Subcutaneous abdominal adipose tissue (tissue), 5 donors: ENCODE measurements at regions not wholly inside any gene's neighbourhood (a gene's known extent, or its start where the extent isn't known, plus 50 kb on each side); places are given as distances from the start of the nearest gene placed in this dataset.

ENCODE experiments used
- H3K27ac ChIP-seq: one replicate; pipeline ENCODE4 v1.7.0; 2013; ENCODE audit warnings: low read depth, mild to moderate bottlenecking, inconsistent platforms, low read length, moderate library complexity
- H3K27me3 ChIP-seq, 5 donors: one replicate each; pipeline ENCODE4 v1.7.0; 2013; ENCODE audit warnings: low read length in 5 of 5, inconsistent platforms in 1 of 5; ENCODE audit not compliant: control insufficient read depth in 5 of 5, insufficient read depth in 4 of 5
- H3K36me3 ChIP-seq, 5 donors: one replicate each; pipeline ENCODE4 v1.7.0; 2013; ENCODE audit warnings: low read length in 5 of 5; ENCODE audit not compliant: control insufficient read depth in 5 of 5, insufficient read depth in 5 of 5
- H3K4me1 ChIP-seq, 5 donors: one replicate each; pipeline ENCODE4 v1.7.0; 2013; ENCODE audit warnings: low read length in 5 of 5, mild to moderate bottlenecking in 3 of 5, moderate library complexity in 1 of 5; ENCODE audit not compliant: control insufficient read depth in 5 of 5, insufficient read depth in 5 of 5
- H3K4me3 ChIP-seq, 5 donors: one replicate each; pipeline ENCODE4 v1.7.0; 2013; ENCODE audit warnings: low read length in 5 of 5, low read depth in 1 of 5
- H3K9ac ChIP-seq, 5 donors: one replicate each; pipeline ENCODE4 v1.7.0; 2013; ENCODE audit warnings: low read length in 5 of 5, mild to moderate bottlenecking in 4 of 5, moderate library complexity in 3 of 5
- H3K9me3 ChIP-seq, 5 donors: one replicate each; pipeline ENCODE4 v1.7.0; 2013; ENCODE audit warnings: low read length in 5 of 5; ENCODE audit not compliant: control insufficient read depth in 5 of 5
- donor health status: healthy.
- donor health status: healthy.
- donor health status: healthy.
- donor health status: healthy.
- donor health status: healthy.

DNA sequence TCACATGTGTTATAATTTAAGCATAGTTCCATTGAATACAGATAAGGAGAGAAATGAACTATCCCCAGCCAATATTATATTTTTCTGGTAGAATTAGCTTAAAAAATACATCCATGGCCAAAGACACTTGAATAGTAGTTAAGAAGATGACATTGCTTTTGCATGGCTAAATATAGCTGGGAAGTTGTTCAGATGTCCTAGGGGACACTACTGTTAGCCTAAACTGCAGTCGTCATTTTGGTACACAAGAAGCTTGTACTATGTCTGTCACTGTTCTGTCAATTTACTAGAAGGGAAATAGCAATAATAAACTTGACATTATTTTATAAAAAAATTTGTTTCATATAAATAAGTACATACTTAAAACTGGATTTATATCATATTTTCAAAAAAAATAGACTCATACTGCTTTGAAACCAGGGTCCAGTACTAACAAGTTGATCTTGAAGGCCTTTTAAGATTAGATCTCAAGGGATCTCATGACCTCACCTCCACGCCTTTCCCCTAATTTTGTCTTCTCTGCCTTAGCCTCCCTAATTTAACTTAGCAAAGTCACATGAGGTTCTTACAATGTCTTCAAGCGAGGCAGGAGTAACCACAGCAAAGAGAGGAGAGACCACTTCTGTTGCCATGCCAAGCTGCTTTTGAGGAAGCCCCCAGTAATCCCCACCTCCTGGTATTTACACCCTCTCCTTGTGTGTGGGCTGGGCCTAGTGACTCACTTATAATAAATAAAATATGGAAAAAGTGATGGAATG is 81.0 kb downstream of the AVPR1A start:
- H3K4me1 ChIP-seq: no peaks in the 10 kb centered on the region
- no peaks in the 10 kb centered on the region for H3K27me3 ChIP-seq
- H3K9ac ChIP-seq: no peak overlapping the region
- H3K36me3 ChIP-seq: no peaks in the 10 kb centered on the region
- H3K9me3 ChIP-seq: no peaks in the 10 kb centered on the region
- no peak overlapping the region for H3K27ac ChIP-seq
- no peak overlapping the region for H3K4me3 ChIP-seq

- Histone ChIP-seq H3K9ac (no peak overlapping the region), H3K27me3 (no peaks in the 10 kb centered on the region), H3K4me3 (no peak overlapping the region), H3K36me3 (no peaks in the 10 kb centered on the region), H3K4me1 (peaks cover 0 to 3% (median 0%) of the 10 kb centered on the region in 5 donors), H3K9me3 (no peaks in the 10 kb centered on the region), H3K27ac (no peak overlapping the region)
Observed at GRCh38 chr12:63068857-63069442, 82.1 kb downstream of the AVPR1A start.

- Histone ChIP-seq H3K9me3 (no peaks in the 10 kb centered on the region), H3K27ac (no peak overlapping the region), H3K4me1 (peaks cover 0 to 3% (median 0%) of the 10 kb centered on the region in 5 donors), H3K27me3 (no peaks in the 10 kb centered on the region), H3K36me3 (no peaks in the 10 kb centered on the region), H3K9ac (no peak overlapping the region), H3K4me3 (no peak overlapping the region)
Observed at GRCh38 chr12:63066782-63067181, 84.2 kb downstream of the AVPR1A start.

DNA sequence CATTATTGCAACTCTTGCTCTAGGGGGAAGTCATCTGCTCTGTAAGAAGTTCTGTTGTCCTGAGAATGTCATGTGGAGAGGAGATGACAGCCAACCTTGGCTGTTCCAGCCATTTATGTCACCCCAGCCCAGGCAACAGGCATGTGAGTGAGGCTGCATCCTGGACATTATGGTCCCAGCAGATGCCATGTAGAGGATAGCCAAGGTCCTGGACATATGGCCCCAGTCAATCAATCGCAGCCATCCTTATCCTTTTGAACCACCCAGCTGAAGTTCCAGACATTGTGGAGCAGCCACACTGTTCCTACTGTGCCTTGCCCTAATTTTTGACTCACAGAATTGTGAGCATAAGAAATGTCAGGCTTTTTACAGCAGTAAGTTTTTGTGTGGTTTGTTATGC is 84.9 kb downstream of the AVPR1A start:
- peaks cover 0 to 3% (median 0%) of the 10 kb centered on the region in 5 donors for H3K4me1 ChIP-seq
- no peaks in the 10 kb centered on the region for H3K9me3 ChIP-seq
- H3K4me3 ChIP-seq: no peak overlapping the region
- H3K27me3 ChIP-seq: no peaks in the 10 kb centered on the region
- H3K9ac ChIP-seq: no peak overlapping the region
- H3K27ac ChIP-seq: no peak overlapping the region
- H3K36me3 ChIP-seq: no peaks in the 10 kb centered on the region

DNA sequence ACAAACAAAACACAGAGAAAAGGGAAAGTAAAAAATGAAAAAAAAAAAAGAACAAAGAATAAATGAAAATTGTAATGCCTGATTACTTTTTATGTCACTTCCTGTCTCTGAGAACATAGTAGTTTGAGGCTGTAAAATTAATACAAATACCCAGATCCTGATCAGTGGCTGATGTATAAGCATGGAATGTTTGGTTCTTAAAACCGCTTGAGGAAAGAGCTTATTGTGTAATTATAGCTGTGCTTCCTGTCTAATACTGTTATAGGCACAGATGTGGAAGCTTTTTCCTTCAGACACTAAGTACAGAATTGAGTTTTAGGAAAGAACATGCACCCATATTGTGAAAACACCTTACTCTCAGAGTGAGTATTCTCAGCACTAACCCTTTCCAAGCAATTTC is 86.9 kb downstream of the AVPR1A start:
- H3K36me3 ChIP-seq: no peaks in the 10 kb centered on the region
- H3K27ac ChIP-seq: no peak overlapping the region
- H3K4me1 ChIP-seq: peaks cover 0 to 3% (median 0%) of the 10 kb centered on the region in 5 donors
- H3K4me3 ChIP-seq: no peak overlapping the region
- no peak overlapping the region for H3K9ac ChIP-seq
- no peaks in the 10 kb centered on the region for H3K9me3 ChIP-seq
- no peaks in the 10 kb centered on the region for H3K27me3 ChIP-seq

DNA sequence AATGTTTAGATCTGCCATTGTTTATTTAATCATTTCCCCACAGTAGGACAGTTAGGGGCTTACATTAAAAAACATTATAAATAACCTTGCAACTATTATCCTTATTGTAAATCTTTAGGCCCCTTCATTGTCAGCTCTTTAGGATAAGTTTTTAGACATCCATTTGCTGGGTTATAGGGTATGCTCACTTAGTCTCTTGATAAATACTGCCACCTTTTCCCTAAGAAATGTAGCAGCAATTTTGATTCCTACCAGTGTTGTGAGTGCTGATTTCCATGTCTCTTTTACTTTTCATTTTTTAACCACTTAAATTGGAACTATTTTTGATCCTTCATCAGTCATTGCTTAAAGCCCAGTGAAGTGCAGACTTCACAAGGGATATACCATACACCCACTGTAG is 94.4 kb downstream of the AVPR1A start:
- Histone ChIP-seq H3K27me3 (no peaks in the 10 kb centered on the region), H3K4me3 (no peak overlapping the region), H3K36me3 (no peaks in the 10 kb centered on the region), H3K9ac (no peak overlapping the region), H3K4me1 (no peaks in the 10 kb centered on the region), H3K27ac (no peak overlapping the region), H3K9me3 (no peaks in the 10 kb centered on the region)

DNA sequence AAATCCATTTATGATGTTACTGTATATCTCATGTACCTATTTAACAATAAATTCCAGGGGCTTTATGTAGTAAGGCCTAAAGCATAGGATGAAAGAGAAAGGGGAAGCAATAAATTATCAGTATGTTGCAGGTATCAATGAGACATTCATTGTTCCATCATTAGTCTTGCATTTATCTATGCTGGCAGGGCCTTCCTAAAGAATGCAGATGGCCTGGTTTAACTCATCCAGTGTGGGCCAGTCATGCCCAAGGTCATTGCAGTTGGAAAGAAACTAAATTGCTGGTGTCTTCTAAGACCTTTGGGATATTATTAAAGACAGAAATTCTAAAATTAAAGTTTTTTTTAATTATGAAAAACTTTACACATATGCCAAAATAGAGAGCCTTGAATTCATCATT is 98.3 kb downstream of the AVPR1A start:
- no peak overlapping the region for H3K4me3 ChIP-seq

DNA sequence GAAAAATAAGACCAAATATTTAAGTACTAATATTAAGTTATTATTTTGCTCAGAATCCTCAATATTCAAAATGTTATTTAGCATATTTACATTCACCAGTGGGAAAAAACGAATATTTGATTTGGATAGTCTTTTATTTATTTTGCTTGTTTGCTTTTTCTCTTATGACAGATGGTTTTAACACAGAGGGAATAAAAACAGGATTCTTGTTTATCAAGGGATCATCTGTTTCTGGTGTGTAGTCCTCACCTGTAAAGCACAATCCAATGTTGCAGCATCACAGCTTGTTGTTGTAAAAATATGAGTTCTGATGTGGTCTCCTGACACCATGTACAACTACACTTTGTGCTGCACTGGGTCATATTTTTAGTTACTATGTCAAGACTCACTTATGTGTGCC is 103.9 kb downstream of the AVPR1A start:
- no peaks in the 10 kb centered on the region for H3K36me3 ChIP-seq
- no peak overlapping the region for H3K9ac ChIP-seq
- H3K4me1 ChIP-seq: no peaks in the 10 kb centered on the region
- no peak overlapping the region for H3K4me3 ChIP-seq
- H3K27ac ChIP-seq: no peak overlapping the region
- H3K9me3 ChIP-seq: no peaks in the 10 kb centered on the region
- no peaks in the 10 kb centered on the region for H3K27me3 ChIP-seq

More for the DNA sequence above, 98.3 kb downstream of the AVPR1A start:
- Histone ChIP-seq H3K27me3 (no peaks in the 10 kb centered on the region), H3K36me3 (no peaks in the 10 kb centered on the region), H3K9ac (no peak overlapping the region), H3K4me1 (no peaks in the 10 kb centered on the region), H3K9me3 (no peaks in the 10 kb centered on the region), H3K27ac (no peak overlapping the region)

DNA sequence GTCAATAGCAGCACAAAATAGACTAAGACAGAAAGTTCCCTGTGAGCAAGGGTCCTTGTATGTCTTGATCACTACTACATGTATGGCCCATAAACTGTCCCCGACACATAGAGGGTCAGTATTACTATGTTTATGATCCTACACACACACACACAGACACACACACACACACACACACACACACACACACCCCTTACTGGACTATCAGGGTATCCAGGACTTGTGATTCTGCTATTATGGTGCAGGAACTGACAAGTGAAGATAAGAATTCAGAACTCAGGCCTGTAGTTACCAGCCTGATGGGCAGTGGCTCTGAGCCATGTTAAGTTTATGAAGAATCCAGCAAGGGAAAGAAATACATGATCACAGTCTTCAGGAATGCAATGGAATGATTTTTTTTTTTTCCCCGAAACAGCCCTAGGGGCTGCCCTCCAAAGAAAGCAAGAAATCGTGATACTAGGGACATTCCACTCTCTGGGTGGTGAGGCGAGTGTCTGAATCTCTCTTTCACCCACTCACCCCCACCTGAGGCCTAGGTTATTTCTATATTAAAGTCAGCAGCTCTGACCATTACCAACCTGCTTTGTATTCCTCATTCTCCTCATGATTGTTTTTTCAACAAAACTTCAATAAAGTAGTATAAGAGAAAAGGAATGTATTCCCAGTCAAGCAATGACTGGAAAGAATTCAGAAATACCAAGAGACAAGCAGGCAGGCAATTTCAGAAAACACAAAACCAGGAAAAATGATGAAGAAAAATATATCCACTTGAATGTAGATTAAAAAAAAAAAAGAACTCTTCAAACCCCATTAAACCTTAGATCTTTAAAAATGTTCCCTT is 105.8 kb downstream of the AVPR1A start:
- no peak overlapping the region for H3K27ac ChIP-seq
- no peak overlapping the region for H3K9ac ChIP-seq
- no peak overlapping the region for H3K4me3 ChIP-seq
- no peaks in the 10 kb centered on the region for H3K36me3 ChIP-seq
- no peaks in the 10 kb centered on the region for H3K27me3 ChIP-seq
- no peaks in the 10 kb centered on the region for H3K9me3 ChIP-seq
- H3K4me1 ChIP-seq: no peaks in the 10 kb centered on the region

DNA sequence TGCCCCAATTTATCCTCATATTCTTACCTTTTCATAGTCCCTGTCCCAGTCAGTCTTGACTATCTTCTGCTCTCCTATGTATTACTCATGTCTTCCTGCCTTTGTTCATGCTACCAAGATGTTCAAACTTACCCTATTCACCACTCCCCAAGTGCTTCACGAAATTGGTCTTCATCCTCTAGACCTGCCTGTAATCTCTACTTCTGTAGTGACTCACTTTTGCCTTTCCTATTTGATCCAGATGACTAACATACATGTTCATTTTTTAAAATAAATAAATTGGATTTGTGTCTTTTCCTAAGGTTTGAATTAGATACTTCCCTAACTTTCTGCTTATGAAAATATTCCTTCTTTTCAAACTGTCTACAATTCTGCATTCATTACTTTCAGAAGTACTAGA is 107.7 kb upstream of the PPM1H start:
- H3K9me3 ChIP-seq: no peaks in the 10 kb centered on the region
- H3K9ac ChIP-seq: no peak overlapping the region
- H3K4me1 ChIP-seq: no peaks in the 10 kb centered on the region
- no peaks in the 10 kb centered on the region for H3K36me3 ChIP-seq
- no peaks in the 10 kb centered on the region for H3K27me3 ChIP-seq
- H3K27ac ChIP-seq: no peak overlapping the region
- no peak overlapping the region for H3K4me3 ChIP-seq
